SK-N-MC (cell line): ENCODE measurements at regions not wholly inside any gene's neighbourhood (a gene's known extent, or its start where the extent isn't known, plus 50 kb on each side); places are given as distances from the start of the nearest gene placed in this dataset.

Experiments used
- DNase-seq: peaks from one replicate; pipeline ENCODE4 v3.0.0-alpha.2; 2011; ENCODE audit warnings: low read depth, low spot score
- H3K27ac ChIP-seq: fragments of 200-600 bp; sonication (generic); 2 replicates; pipeline ENCODE4 v1.5.1; 2016; ENCODE audit warnings: mixed run types
- H3K36me3 ChIP-seq: fragments of 200-600 bp; sonication (generic); 2 replicates; pipeline ENCODE4 v1.6.1; 2017; ENCODE audit warnings: antibody characterized with exemption, low read length, mixed read lengths; ENCODE audit not compliant: insufficient read depth
- H3K4me3 ChIP-seq: fragments of 200-600 bp; sonication (generic); 2 replicates; pipeline ENCODE4 v1.5.1; 2016
- H3K9ac ChIP-seq: fragments of 200-600 bp; sonication (generic); 2 replicates; pipeline ENCODE4 v1.8.0; 2017; ENCODE audit warnings: mixed run types, mixed read lengths; ENCODE audit not compliant: insufficient read length
- H3K9me3 ChIP-seq: fragments of 200-600 bp; sonication (generic); 2 replicates; pipeline ENCODE4 v1.6.1; 2017; ENCODE audit warnings: low read depth, mild to moderate bottlenecking, antibody characterized with exemption, low read length, moderate library complexity, mixed read lengths
- EZH2 ChIP-seq: fragments of 200-600 bp; sonication (generic); IDR thresholded peaks from one replicate; pipeline ENCODE4 v1.6.1; 2017; ENCODE audit warnings: antibody characterized with exemption
- FOXP2 ChIP-seq: optimal IDR thresholded peaks from 2 replicates; pipeline ENCODE3; 2011; ENCODE audit warnings: mild to moderate bottlenecking, moderate library complexity; ENCODE audit not compliant: insufficient read depth; ENCODE audit errors: extremely low read length, control extremely low read depth
- POLR2AphosphoS5 ChIP-seq: IDR thresholded peaks from 2 replicates; pipeline ENCODE4 v1.6.1; 2012; ENCODE audit warnings: mild to moderate bottlenecking, low read depth, low read length, borderline replicate concordance

- Histone ChIP-seq H3K36me3 (no peaks in the 10 kb centered on the region), H3K27ac (no peak overlapping the region), H3K9ac (no peak overlapping the region), H3K4me3 (no peak overlapping the region), H3K9me3 (no peaks in the 10 kb centered on the region)
- DNase-seq: no peak
- TF ChIP-seq EZH2 (no peak), FOXP2 (no peak), POLR2AphosphoS5 (no peak)
Measured at GRCh38 chr4:189498457-189498856, 442.2 kb upstream of the FRG1 start.

- no peaks in the 10 kb centered on the region for H3K9me3 ChIP-seq
- no peak overlapping the region for H3K9ac ChIP-seq
- H3K27ac ChIP-seq: no peak overlapping the region
- TF ChIP-seq POLR2AphosphoS5 (no peak), FOXP2 (no peak), EZH2 (no peak)
- no peak overlapping the region for H3K4me3 ChIP-seq
- no peaks in the 10 kb centered on the region for H3K36me3 ChIP-seq
- DNase-seq: no peak
Measured at GRCh38 chr4:189499696-189500095, 441.0 kb upstream of the FRG1 start.

GRCh38 chr4:189500970-189501369 is 439.7 kb upstream of the FRG1 start:
- Histone ChIP-seq H3K9me3 (no peaks in the 10 kb centered on the region), H3K9ac (no peak overlapping the region), H3K27ac (no peak overlapping the region), H3K36me3 (no peaks in the 10 kb centered on the region), H3K4me3 (no peak overlapping the region)
- no peak for TF ChIP-seq EZH2
- TF ChIP-seq FOXP2: no peak
- TF ChIP-seq POLR2AphosphoS5: no peak
- no peak for DNase-seq

GRCh38 chr4:189502841-189503435 is 437.7 kb upstream of the FRG1 start:
- no peaks in the 10 kb centered on the region for H3K36me3 ChIP-seq
- TF ChIP-seq POLR2AphosphoS5 (no peak), FOXP2 (no peak), EZH2 (no peak)
- H3K9ac ChIP-seq: no peak overlapping the region
- H3K9me3 ChIP-seq: no peaks in the 10 kb centered on the region
- no peak for DNase-seq
- no peak overlapping the region for H3K27ac ChIP-seq
- H3K4me3 ChIP-seq: no peak overlapping the region

GRCh38 chr4:189504220-189504619 is 436.5 kb upstream of the FRG1 start:
- H3K9me3 ChIP-seq: no peaks in the 10 kb centered on the region
- no peak overlapping the region for H3K4me3 ChIP-seq
- TF ChIP-seq EZH2 (no peak), POLR2AphosphoS5 (no peak), FOXP2 (no peak)
- no peaks in the 10 kb centered on the region for H3K36me3 ChIP-seq
- H3K9ac ChIP-seq: no peak overlapping the region
- DNase-seq: no peak
- H3K27ac ChIP-seq: no peak overlapping the region

GRCh38 chr4:189505380-189505779 is 435.3 kb upstream of the FRG1 start:
- no peak for TF ChIP-seq POLR2AphosphoS5
- no peak for TF ChIP-seq EZH2
- TF ChIP-seq FOXP2: no peak
- no peak overlapping the region for H3K4me3 ChIP-seq
- H3K36me3 ChIP-seq: no peaks in the 10 kb centered on the region
- no peak overlapping the region for H3K27ac ChIP-seq
- H3K9ac ChIP-seq: no peak overlapping the region
- H3K9me3 ChIP-seq: no peaks in the 10 kb centered on the region
- no peak for DNase-seq

- TF ChIP-seq FOXP2 (no peak), EZH2 (no peak)
- DNase-seq: no peak
- Histone ChIP-seq H3K36me3 (no peaks in the 10 kb centered on the region), H3K9me3 (no peaks in the 10 kb centered on the region), H3K27ac (no peak overlapping the region), H3K4me3 (no peak overlapping the region), H3K9ac (no peak overlapping the region)
Measured at GRCh38 chr4:189506080-189506479, 434.6 kb upstream of the FRG1 start.

GRCh38 chr4:189507060-189507459 is 433.6 kb upstream of the FRG1 start:
- Histone ChIP-seq H3K9ac (no peak overlapping the region), H3K9me3 (no peaks in the 10 kb centered on the region), H3K4me3 (no peak overlapping the region), H3K27ac (no peak overlapping the region), H3K36me3 (no peaks in the 10 kb centered on the region)
- no peak for DNase-seq
- TF ChIP-seq EZH2 (no peak), FOXP2 (no peak), POLR2AphosphoS5 (no peak)

GRCh38 chr4:189510601-189511000 is 430.1 kb upstream of the FRG1 start:
- DNase-seq: no peak
- Histone ChIP-seq H3K9me3 (no peaks in the 10 kb centered on the region), H3K36me3 (no peaks in the 10 kb centered on the region), H3K9ac (no peak overlapping the region), H3K27ac (no peak overlapping the region), H3K4me3 (no peak overlapping the region)
- TF ChIP-seq EZH2 (no peak), POLR2AphosphoS5 (no peak)
